ENCODE measurements at regions not wholly inside any gene's neighbourhood (a gene's known extent, or its start where the extent isn't known, plus 50 kb on each side); places are given as distances from the start of the nearest gene placed in this dataset.

GRCh38 chr4:81580346-81580993 is 108.8 kb upstream of the RASGEF1B start:
- DNase-seq (ENCODE audit: extremely low read depth in 1 of 2, low read depth in 1 of 2), result no peak

- no peak for DNase-seq (ENCODE audit: extremely low read depth in 1 of 2, low read depth in 1 of 2)
These were observed 105.7 kb upstream of the RASGEF1B start for GRCh38 chr4:81577392-81577791.

- DNase-seq (ENCODE audit: extremely low read depth in 1 of 2, low read depth in 1 of 2), result no peak
These were observed 103.3 kb upstream of the RASGEF1B start for GRCh38 chr4:81574991-81575390.

- DNase-seq (ENCODE audit: extremely low read depth in 1 of 2, low read depth in 1 of 2), result no peak
These were observed 102.1 kb upstream of the RASGEF1B start for GRCh38 chr4:81573840-81574239.

- DNase-seq (ENCODE audit: extremely low read depth in 1 of 2, low read depth in 1 of 2), result no peak
These were observed 100.7 kb upstream of the RASGEF1B start for GRCh38 chr4:81572402-81572801.

- DNase-seq (ENCODE audit: extremely low read depth in 1 of 2, low read depth in 1 of 2), result no peak
These were observed 99.4 kb upstream of the RASGEF1B start for GRCh38 chr4:81571105-81571504.

GRCh38 chr4:81566161-81566591 is 94.5 kb upstream of the RASGEF1B start:
- DNase-seq (ENCODE audit: extremely low read depth in 1 of 2, low read depth in 1 of 2), result no peak

GRCh38 chr4:81565142-81565870 is 93.6 kb upstream of the RASGEF1B start:
- no peak for DNase-seq (ENCODE audit: extremely low read depth in 1 of 2, low read depth in 1 of 2)

- no peak for DNase-seq (ENCODE audit: extremely low read depth in 1 of 2, low read depth in 1 of 2)
These were observed 92.3 kb upstream of the RASGEF1B start for GRCh38 chr4:81564025-81564424.

- no peak for DNase-seq (ENCODE audit: extremely low read depth in 1 of 2, low read depth in 1 of 2)
These were observed 90.4 kb upstream of the RASGEF1B start for GRCh38 chr4:81562093-81562492.

GRCh38 chr4:81557306-81557705 is 85.6 kb upstream of the RASGEF1B start:
- DNase-seq (ENCODE audit: extremely low read depth in 1 of 2, low read depth in 1 of 2), result no peak

- DNase-seq (ENCODE audit: extremely low read depth in 1 of 2, low read depth in 1 of 2), result no peak
These were observed 83.8 kb upstream of the RASGEF1B start for GRCh38 chr4:81555489-81555888.

GRCh38 chr4:81552086-81552485 is 80.4 kb upstream of the RASGEF1B start:
- DNase-seq (ENCODE audit: extremely low read depth in 1 of 2, low read depth in 1 of 2), result no peak

- DNase-seq (ENCODE audit: extremely low read depth in 1 of 2, low read depth in 1 of 2), result no peak
These were observed 78.7 kb upstream of the RASGEF1B start for GRCh38 chr4:81550388-81550859.

- DNase-seq (ENCODE audit: extremely low read depth in 1 of 2, low read depth in 1 of 2), result no peak
These were observed 78.3 kb upstream of the RASGEF1B start for GRCh38 chr4:81549984-81550383.

GRCh38 chr4:81546777-81547176 is 75.1 kb upstream of the RASGEF1B start:
- no peak for DNase-seq (ENCODE audit: extremely low read depth in 1 of 2, low read depth in 1 of 2)

- DNase-seq (ENCODE audit: extremely low read depth in 1 of 2, low read depth in 1 of 2), result no peak
These were observed 69.6 kb upstream of the RASGEF1B start for GRCh38 chr4:81541161-81541945.

- DNase-seq (ENCODE audit: extremely low read depth in 1 of 2, low read depth in 1 of 2), result no peak
These were observed 67.2 kb upstream of the RASGEF1B start for GRCh38 chr4:81538716-81539427.

GRCh38 chr4:81531410-81531809 is 59.7 kb upstream of the RASGEF1B start:
- DNase-seq (ENCODE audit: extremely low read depth in 1 of 2, low read depth in 1 of 2), result no peak

GRCh38 chr4:81528979-81529378 is 57.3 kb upstream of the RASGEF1B start:
- no peak for DNase-seq (ENCODE audit: extremely low read depth in 1 of 2, low read depth in 1 of 2)

- no peak for DNase-seq (ENCODE audit: extremely low read depth in 1 of 2, low read depth in 1 of 2)
These were observed 56.5 kb upstream of the RASGEF1B start for GRCh38 chr4:81528200-81528599.

All from stimulated activated CD8-positive, alpha-beta memory T cell treated with anti-CD3 and anti-CD28 coated beads, Interleukin-7, amount 100 ng/mL, for 48 hours (primary cell).